NCI-H774 (cell line): ENCODE measurements at regions not wholly inside any gene's neighbourhood (a gene's known extent, or its start where the extent isn't known, plus 50 kb on each side); places are given as distances from the start of the nearest gene placed in this dataset.
"Not testable (repeated sequence)": the region's sequence is repeated elsewhere in the genome, so short reads cannot be mapped to it uniquely, and the experiment has no call there.

Source experiments
- DNase-seq: peaks from one replicate; lab custom pipeline; 2025; lab: John Stamatoyannopoulos, UW

- no peak for DNase-seq
Measured at GRCh38 chr13:22837980-22838647, 342.7 kb upstream of the SGCG start.

GRCh38 chr13:22839603-22840530, 340.9 kb upstream of the SGCG start:
- no peak for DNase-seq

GRCh38 chr13:22846551-22846950, 334.2 kb upstream of the SGCG start:
- no peak for DNase-seq

- no peak for DNase-seq
Measured at GRCh38 chr13:22848539-22849052, 332.2 kb upstream of the SGCG start.

GRCh38 chr13:22855926-22856325, 324.9 kb upstream of the SGCG start:
- DNase-seq, result no peak

- DNase-seq, result not testable (repeated sequence)
Measured at GRCh38 chr13:22858980-22859379, 321.8 kb upstream of the SGCG start.

GRCh38 chr13:22859411-22859810, 321.4 kb upstream of the SGCG start:
- DNase-seq, result not testable (repeated sequence)

GRCh38 chr13:22861958-22862466, 318.8 kb upstream of the SGCG start:
- DNase-seq, result no peak

GRCh38 chr13:22862478-22862877, 318.3 kb upstream of the SGCG start:
- no peak for DNase-seq

GRCh38 chr13:22866221-22866620, 314.6 kb upstream of the SGCG start:
- no peak for DNase-seq

- no peak for DNase-seq
Measured at GRCh38 chr13:22871231-22871630, 309.5 kb upstream of the SGCG start.

- no peak for DNase-seq
Measured at GRCh38 chr13:22874839-22875238, 305.9 kb upstream of the SGCG start.

GRCh38 chr13:22877421-22877820, 303.4 kb upstream of the SGCG start:
- no peak for DNase-seq

- no peak for DNase-seq
Measured at GRCh38 chr13:22880741-22881720, 299.7 kb upstream of the SGCG start.

- DNase-seq, result not testable (repeated sequence)
Measured at GRCh38 chr13:22881721-22882608, 298.8 kb upstream of the SGCG start.

- DNase-seq, result no peak
Measured at GRCh38 chr13:22883262-22883840, 297.4 kb upstream of the SGCG start.

GRCh38 chr13:22883956-22884355, 296.8 kb upstream of the SGCG start:
- DNase-seq, result no peak

GRCh38 chr13:22886061-22886460, 294.7 kb upstream of the SGCG start:
- not testable (repeated sequence) for DNase-seq

GRCh38 chr13:22889376-22889775, 291.4 kb upstream of the SGCG start:
- not testable (repeated sequence) for DNase-seq

- no peak for DNase-seq
Measured at GRCh38 chr13:22893204-22893603, 287.6 kb upstream of the SGCG start.
